GM21576 (cell line): ENCODE measurements at regions not wholly inside any gene's neighbourhood (a gene's known extent, or its start where the extent isn't known, plus 50 kb on each side); places are given as distances from the start of the nearest gene placed in this dataset.
A peak's percentile ranks its signal among the peaks of the same experiment; 100 is the strongest.
"Not testable (repeated sequence)": the region's sequence is repeated elsewhere in the genome, so short reads cannot be mapped to it uniquely, and the experiment has no call there.

Experiments
- ATAC-seq: cut with Tn5 transposase; IDR thresholded peaks from one replicate; pipeline ENCODE4 v1.9.1; 2021; ENCODE audit warnings: mild to moderate bottlenecking, moderate library complexity; ENCODE audit not compliant: unreplicated experiment

DNA sequence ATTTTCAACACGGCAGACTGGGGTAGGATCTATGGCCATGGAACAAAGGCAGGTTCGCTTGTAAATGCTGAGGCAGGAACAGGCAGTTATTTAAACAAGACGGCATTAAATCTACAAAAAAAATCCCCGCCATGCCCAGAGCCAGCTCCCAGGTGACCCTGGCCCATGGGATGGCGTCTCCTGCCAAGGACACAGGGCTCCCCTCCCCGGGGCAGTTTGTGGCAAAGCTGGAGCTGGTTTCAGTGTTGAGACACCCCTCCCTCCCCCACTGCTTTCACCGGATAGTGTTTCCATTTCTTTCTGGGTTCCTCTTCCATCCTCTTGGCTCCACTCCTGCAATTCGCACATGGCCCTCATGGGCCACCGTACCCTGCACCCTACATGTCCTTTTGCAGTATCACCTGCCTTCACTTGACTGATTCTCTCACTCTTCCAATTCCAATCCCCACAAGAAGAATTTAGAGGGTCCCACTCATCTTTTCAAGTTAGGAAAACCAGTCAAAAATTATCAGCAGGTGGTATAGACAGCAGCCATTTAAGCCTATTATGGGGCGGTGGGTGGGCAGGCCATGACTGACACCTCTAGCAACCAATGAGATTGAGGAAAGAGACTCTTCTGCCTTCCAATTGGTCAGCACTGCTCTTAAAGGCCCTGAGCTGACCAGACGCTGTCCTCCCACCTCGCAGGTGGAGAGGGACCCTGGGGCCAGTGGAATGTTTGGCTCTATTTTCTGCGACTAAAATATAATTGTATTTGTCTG is 52.0 kb downstream of the OLIG1 start:
- no peak for ATAC-seq

DNA sequence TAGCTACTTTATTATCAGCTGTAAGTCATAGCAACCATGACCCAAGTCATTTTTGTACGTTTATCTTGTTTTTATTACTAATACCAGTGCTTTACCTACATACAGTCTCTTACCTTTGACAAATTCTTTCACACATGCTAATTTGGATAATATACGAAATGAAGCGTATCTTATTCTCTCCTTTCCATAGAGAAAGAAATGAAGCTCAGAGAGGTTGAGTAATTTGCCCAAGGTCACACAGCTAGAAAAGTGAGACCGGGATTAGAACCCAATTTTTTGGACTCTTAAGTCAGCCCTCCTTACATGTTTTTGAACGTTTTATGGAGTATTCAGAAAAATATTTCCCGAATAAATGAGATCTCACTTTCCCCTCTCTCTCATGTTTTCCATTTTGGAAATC is 52.6 kb downstream of the OLIG1 start:
- no peak for ATAC-seq

DNA sequence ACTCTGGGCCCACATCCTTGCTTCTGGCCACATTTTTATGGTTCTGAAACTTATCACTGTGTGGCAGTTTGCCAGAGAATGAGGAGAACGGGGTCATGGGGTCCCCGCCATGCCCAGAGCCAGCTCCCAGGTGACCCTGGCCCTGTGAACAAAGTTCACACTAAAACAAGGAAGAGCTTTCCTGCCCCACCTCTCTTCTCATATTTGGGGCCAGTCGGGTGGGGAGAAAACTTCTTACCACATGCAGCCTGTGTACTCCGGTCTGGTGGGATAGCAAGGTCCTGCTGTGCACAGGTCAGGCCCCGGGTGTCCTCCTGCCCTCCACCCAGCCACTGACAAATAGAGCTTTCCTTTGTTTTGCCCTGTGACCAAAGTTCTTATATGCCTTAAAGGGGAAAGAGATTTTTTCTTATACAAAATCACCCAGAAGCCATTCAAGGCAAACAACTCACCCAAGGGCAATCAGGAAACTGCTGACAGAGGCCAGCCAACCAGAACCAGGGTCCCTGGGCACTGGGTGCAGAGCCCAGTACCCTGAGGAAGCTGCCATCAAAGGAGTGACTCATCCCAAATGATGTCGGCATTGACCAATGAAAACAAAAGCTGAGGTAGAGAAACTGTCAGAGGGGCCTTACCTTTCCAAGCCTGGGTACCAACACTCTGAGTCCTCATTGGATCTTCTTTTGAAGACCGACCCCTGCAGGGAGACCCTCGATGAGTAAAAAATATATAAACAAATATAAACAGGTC is 53.6 kb downstream of the OLIG1 start:
- ATAC-seq, result no peak

DNA sequence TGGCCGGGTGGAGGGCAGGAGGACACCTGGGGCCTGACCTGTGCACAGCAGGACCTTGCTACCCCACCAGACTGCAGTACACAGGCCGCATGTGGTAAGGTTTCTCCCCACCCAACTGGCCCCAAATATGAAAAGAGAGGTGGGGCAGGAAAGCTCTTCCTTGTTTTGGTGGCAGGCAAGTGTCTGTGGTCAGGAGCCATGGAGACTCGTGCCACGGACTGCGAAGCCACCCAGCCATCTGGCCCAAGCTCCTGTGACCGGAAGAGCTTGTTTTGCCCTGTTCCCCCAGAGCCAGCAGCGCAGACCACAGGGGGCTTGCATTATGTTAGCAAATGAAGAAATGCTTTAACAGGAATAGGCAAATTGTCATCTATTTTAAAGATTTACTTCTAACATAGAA is 54.9 kb downstream of the OLIG1 start:
- no peak for ATAC-seq

DNA sequence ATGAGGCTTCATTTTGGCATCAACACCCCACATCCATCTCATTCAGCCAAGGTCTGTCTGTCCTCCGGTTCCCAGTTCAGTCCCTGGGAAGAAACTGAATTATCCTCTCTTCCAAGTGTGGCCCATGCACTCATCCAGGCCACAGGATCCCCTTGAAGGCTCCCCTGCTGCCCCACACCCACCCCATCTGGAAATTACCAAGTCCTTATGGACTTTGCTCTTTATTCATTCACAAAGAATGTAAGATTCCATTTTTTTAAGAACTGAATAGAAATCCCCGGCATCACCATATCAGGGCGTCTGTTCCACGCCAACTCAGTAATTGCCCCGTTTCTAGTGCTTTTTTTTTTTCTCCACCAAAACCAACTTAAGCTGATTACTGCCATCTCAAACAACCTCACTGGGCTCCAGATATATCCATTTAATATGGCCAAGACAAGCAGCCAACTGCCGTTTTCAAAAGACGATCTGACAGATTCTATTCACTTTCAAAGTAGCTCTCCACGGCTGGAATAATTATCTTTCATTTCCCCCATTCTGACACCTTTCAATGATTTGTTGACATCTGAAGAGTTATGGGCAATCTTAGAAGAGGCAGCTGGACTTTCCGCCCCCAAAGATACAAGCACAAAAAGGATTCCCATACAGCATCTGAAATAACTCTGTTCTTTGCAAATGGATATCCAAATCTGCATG is 55.9 kb downstream of the OLIG1 start:
- no peak for ATAC-seq

DNA sequence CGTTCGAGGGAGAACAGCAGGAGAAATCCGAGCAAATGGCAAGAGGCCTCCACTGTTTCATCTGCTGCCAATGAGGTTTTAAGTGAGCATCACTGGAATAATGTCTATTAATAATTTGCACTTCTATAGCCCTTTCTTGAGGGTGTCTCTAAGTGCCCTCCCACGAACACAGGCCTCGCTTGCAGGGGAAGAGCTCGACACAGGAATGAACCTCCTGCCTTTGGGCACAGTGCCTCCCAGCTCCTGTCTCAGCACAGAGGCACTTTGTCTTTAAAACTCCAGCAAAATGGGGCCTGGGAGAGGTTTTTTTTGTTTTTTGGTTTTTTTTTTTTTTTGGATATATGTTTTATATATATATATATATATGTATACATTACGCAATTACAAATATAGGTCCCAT is 56.6 kb downstream of the OLIG1 start:
- no peak for ATAC-seq

DNA sequence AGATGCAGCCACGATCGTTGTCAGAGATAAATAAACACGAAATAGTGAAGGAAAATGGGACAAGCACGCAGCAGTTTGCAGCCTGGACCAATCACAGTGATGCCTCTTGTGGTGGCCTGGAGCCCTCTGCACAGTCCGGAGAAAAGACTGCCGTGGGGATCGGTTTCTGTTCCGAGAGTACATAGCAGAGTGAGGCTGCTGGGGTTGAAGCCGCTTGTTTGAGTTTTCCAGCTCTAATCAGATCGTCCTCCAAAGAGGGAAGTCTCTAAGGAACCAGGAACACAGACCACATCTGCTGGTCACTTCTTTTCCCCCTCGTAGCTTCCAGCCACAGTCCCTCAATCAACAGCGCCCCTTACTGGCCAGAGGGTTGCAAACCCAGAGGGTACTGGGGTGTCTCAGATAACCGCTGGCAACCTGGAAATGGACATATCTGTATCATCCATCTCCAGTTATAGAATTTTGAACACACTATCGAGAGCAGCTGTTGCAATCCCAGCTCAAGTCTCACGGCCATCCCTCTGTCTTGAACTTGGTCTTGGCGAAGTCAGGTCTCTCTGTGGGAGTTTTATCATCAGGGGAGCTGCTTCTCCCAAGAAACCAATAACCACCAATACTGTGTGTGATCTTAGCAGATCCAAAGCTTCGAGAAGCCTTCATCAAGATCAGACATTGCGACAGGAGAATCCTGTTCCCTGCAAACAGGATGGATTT is 57.4 kb downstream of the OLIG1 start:
- ATAC-seq, result peak; percentile 67

DNA sequence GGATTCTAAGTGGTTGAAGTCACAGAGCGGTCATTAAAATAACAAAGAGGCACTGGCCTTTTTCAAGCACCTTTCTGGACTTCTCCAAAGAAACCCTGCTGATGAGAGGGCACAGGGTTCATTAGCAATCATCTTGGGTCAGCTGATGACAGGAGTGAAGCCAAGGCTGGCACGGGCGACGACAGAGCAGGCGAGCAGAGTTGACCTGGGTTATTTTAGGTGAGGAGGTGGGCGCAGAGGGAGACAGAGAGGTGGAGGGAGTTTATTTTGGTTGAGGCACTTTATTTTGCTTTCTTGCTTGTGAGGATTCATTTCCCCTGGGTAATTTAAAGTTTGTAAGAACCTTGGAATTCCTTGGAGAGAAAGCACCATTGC is 57.9 kb downstream of the OLIG1 start:
- no peak for ATAC-seq

DNA sequence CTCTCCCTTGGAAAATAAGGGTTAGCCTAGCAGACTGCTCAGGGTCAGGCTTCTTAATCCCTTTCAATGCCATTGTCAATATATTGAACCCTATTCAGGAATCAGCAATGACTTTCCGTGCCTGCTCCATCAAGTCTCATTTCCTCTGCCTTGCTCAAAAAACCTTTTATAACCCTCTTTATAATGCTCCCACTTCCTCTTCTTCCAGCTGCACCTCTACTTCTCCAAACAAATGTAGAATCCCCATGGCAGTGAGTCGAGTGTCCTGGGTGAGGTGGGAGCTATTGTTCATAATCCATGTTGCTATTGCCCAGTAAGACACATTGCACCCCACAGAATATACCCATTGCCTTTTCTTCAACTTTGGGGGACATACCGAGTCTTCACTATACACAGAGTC is 58.6 kb downstream of the OLIG1 start:
- no peak for ATAC-seq

DNA sequence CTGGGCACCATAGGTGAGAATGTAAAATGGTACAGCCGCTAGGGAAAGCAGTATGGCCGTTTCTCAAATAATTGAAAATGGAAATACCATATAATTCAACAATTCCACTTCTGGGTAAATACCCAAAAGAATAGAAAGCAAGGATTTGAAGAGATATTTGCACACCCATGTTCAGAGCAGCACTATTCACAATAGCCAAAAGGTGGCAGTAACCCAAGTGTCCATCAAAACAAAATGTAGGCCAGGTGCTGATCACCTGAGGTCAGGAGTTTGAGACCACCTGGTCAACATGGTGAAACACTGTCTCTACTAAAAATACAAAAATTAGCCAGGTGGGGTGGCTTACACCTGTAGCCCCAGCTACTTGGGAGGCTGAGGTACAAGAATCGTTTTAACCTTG is 62.1 kb downstream of the OLIG1 start:
- no peak for ATAC-seq

DNA sequence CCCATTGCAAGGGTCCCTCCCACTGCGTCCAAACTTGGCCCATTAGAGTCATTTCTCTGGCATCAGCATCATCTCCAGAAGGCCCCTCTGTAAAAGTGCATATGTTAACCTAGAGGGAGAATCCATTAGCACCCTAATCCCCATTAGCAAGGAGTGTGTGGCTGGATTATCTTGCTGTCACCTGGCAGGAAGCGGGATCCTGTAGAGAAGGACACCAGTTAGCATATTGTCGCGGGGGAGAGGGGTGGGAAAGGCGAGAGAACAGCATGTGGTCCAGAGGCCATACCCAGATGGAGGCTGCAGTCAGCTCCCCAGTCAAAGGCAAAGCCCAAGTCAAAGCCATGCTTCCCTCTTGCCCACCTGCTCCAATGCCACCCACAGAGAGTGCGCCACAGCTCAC is 64.0 kb downstream of the OLIG1 start:
- no peak for ATAC-seq

DNA sequence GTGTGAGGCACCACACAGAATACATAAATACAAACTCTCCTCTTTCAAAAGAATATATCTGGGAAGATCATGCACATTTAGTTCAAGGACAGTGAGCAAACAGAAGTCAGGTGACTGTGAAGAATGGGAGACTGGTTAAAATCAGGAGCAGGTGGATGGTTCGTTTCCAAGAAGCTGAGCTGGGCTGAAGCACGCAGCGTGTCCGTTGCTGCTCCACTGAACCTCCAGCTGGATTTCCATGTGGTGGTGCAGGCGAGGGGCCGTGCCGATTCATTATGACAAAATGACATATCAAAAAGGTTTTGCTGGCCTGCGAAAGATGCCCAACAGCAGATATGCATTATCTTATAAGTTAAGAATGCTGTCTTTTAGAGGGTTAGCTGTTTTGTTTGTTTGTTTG is 66.0 kb downstream of the OLIG1 start:
- ATAC-seq, result no peak

DNA sequence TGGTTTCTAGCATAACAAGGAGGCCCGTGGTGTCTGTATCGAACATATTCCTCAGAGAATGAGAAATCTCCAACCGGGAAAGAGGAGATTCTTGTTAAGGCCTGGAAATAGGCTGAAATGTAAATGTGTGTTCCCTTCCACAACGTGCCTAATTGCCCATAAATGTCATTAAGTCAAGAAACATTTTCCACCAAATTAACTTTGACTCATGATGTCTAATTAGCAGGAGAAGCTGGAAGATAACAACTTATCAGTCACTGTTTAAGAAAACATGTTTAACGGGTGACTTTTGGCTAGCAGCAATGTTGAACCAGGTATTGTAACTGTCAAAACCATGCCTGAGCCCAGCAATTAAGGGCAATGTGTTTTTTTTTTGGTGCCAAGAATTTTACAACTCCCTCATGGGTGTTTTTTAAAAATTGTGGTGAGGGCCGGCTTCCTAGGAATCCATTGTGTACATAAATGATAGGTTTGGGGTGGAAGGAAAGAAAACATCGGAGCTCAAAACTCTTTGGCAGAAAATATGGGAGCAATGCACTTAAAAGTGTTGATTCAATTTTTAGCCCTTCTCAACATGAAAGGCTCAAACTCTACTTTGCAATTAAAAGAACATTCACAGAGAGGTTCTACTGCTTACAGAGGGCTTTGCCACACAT is 67.0 kb downstream of the OLIG1 start:
- no peak for ATAC-seq

DNA sequence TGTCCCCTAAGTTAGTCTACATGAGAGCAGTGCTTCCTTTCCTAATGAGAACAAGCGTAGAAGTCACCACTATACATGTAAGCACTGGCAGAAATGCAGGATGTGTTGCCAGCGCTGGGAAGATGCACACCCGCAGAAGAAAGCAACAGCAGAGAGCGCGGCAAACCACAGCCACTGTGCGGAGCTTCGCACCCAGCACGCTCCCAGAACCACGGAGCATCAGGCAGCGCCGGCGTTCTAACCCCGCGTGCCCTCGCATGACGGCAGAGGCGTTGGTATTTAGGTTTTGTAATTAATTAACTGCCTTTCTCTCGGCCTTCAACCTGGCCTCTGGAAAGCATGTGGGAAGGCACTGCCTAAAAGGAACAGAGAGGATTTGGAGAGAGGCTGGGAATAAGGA is 69.1 kb downstream of the OLIG1 start:
- ATAC-seq, result no peak

DNA sequence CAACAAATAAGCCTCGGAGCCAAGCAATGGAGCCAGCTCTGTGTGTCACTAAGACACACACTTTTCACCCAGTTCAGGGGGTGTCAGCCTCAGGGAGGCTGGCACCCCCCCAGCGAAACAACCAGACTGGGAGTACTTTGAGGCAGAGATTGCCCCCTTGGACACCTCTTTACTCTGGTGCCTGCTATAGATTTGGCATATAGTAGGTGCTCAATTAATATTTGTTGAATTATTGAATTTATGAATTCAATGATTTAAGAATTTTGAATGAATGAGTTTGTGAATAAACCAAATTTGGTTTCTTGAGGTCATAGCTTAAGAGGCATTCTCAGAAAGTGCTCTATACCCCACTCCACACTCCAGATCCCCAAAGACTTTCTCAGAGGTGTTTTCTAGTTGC is 70.3 kb downstream of the OLIG1 start:
- no peak for ATAC-seq

DNA sequence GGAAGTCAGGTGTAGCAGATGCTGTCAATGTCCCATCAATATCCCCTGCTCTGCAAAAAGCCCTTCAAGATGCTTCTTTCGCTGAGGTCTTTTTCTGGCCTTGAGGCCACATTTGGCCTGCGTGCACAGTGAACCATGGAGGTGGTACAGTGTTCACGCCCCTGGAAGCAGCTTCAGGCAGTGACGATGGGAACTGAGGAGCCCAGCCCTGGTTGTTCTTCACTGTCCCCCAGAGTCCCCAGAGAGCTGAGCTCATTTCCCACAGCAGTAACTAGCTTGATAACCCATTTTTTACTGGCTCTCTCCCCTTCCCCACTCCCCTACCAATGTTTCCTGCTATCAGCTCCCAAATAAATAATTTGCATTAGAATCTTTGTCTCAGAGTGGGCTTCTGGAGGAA is 76.5 kb downstream of the OLIG1 start:
- ATAC-seq, result no peak

DNA sequence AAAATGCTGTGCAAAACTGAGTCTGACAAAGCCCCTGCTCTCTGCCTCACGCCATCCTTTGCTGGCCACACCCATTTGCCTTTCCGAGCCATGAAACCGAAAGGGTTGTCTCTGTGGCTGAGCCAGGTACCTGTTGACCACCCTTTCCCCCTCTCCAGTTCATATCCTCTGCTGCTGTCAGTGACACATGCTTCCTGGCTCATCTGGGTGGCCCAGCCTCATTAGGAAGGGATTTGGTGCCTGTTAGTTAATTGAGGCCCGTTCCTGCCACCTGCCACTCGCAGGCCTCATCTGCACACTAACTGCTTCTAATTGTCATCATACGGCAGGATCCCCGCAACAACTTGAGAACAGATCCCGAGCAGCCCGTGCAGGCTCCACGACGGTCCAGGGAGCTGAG is 79.2 kb downstream of the OLIG1 start:
- no peak for ATAC-seq

DNA sequence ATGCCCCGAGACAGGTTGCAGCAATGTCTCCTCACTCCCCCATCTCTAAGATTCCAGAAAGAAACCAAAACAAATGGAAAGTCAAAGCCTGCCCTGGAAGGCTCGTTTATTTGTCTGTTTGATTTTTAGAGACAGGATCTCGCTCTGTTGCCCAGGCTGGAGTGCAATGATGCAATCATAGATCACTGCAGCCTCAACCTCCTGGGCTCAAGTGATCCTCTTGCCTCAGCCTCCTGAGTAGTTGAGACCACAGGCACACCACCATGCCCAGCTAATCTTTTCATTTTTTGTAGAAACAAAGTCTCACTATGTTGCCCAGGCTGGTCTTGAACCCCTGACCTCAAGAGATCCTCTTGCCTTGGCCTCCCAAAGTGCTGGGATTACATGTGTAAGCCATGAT is 78.8 kb upstream of the IFNAR2 start:
- not testable (repeated sequence) for ATAC-seq

DNA sequence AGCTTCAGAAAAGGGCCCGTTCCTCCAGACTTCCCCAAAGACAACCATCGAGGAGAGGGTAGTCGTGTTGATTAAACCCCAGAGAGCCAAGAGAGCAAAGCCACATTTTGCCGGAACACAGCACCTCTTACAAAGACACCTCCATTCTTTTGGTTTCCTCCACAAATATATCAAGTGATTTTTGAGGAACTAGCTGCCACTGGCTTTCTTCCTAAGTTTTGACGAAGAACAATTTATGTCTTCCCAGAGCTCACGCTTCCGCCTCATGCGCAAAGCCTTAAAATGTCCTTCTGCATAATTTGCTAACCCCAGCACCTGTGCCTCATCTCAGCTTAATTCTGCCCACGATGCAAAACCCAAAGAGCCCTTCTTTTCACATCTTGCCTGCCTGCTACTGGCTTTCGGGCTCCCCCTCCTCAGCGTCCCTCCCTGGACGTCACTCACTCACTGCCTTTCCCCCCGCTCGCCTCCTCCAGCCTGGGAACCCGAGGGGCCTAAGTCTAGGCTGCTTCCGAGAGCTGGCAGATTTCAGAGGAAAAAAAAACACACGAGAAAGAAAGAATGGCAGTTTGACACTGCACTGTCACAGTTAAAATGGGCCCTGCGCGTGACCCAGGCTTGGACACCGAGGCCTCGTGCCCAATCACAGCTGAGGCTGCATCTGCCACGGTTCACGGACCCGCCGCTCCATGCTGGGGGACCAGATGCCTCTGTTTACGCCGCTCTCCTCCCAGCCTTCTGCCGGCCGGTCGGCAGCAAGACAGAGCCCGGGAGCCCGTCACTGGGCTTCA is 77.6 kb upstream of the IFNAR2 start:
- ATAC-seq, result no peak

DNA sequence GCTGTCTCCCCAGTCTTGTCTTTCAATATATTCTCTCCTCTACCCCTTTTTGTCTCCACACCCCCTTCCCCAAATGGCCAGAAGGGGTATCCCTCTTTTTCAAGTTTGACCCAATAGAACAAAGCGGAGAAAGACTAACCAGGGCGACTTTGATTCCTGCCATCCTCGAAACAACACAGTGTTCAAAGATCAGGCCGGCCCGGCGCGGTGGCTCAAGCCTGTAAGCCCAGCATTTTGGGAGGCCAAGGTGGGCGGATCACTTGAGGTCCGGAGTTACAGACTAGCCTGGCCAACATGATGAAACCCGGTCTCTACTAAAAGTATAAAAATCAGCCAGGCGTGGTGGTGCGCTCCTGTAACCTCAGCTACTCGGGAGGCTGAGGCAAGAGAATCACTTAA is 77.0 kb upstream of the IFNAR2 start:
- ATAC-seq, result no peak
